IPS-NIHi11 (cell line): ENCODE measurements at regions not wholly inside any gene's neighbourhood (a gene's known extent, or its start where the extent isn't known, plus 50 kb on each side); places are given as distances from the start of the nearest gene placed in this dataset.

Experiments used
- DNase-seq: peaks from one replicate; pipeline ENCODE4 v3.0.0; 2012; ENCODE audit warnings: mixed read lengths, low spot score

DNA sequence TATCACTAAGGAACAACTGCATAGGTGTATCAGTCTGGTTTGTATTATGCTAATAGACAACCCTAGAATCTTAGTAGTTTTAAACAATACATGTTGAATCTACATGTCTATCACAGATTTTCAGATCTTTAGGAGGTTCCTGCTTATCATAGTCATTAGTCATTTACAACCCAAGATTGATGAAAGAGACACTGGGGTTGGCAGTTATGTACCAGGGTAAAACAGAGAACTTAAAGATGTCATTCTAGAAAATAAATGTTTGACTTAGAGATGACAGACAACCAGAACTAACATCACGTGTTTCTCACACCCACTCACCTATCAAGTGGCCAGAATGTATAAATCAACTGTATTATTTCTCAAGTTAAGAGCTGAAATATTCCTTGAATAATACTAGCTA, 181.9 kb downstream of the PABPC4L start:
- no peak for DNase-seq

DNA sequence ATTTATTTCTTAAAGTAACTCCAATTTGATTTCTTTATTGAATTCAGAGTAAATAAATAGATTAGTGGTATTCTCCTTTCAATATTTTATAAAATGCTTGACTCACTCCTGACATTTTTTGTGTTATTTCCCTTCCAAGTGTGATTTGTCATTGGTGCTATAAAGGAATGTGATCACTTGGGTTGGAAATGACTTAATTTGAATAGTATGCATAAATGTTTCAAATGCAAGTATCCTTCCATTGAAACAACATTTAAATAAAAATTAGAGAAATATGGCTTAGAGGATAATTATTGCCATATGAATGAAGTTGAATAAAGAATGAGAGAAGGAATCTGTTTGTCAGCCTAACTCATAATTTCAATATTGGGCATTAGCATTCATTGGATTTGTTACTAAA, 182.7 kb downstream of the PABPC4L start:
- DNase-seq: no peak

DNA sequence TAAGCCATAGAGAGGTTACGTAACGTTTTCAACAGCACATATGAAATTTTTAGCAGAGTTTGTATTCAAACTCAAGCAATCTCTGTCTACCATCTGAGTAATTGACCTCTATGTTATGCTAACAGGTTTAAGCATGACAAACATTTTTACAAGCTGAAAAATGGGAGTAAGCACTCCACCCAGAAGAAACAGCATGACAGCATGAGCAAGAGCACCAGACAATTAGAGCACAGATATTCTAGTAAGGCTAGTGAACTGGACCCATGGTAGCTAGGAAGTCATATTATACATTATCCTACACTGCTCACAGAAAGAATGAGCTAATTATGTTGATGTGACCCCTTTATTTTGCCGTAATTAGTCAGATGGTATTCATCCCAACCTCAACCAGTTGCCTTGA, 200.5 kb downstream of the PABPC4L start:
- no peak for DNase-seq

DNA sequence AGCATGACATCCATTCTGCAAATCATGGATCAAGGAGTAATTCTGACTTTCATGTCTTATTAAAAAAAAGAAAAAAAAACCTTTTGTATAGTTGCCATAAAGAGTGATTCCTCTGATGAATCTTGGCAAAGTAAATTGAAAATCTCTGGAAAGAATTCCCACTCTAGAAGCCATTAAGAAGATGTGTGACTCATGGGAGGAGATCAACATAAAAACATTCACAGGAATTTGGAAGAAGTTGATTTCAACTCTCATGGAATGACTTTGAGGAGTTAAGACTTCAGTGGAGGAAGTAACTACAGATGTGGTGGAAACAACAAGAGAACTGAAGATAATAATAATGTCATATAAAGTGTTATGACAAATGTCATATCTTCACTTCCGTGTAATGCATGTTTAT, 204.2 kb downstream of the PABPC4L start:
- no peak for DNase-seq

DNA sequence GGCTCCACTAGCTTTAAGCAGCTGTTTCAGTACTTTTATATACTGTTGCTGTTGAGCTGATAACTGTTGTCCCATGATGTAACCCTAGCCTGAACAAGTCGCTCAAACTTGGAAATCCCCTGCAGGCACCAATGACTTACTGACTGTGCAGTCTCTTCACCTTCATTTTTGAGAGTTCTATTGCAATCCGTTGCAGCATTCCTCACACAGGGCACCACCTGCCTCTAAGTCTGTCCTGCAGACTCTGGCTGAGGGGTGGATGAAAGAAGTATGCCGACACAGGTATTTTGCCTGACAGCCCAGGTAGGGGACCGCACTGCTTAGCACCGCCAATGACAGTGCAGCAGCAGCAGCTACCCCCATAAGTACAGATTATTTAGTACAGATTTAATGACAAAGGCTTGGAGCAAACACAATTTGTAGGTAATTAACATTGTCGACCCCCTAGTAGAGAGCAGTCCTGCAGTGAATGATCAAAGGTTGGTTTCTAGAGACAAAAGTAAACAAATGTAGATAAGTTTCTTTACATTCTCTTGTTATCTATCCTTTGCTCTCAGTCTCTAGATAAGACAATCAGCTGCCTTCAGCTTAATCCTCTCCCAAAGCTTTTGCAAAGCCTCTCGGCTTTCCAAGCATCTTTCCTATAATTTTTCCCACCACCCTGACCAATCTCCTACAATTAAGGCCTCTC, 205.0 kb downstream of the PABPC4L start:
- no peak for DNase-seq

DNA sequence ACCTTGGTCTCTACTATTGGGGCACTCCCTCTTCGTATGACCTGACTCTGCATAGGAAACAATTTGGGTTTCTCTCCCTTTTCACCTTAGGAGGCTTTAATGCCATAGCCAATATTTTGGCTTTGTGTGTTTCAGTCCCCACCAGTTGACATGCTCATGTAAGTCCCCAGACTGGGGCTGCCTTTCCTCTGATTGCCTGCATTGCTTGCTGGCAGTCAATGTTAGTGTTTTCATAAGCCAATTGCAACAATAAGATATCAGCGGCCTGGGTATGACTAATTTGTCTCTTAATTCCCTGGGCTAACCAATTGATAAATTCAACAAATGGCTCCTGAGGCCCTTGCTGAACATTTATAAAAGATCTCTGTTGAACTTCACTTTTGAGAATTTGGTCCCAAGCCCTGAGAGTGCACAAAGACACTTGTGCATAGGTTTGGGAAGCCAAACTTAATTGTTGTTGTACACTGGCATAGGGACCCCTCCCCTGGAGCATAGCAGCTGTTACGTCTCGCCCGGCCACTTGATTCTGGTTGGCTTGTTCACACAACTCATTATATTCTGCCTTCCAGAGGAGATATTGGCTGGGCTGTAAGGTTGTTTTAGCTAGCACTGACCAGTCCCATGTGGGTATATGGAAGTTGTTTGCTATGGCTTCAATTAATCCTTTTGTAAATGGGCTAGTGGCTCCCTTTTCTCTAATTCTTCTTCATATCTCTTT, 206.2 kb downstream of the PABPC4L start:
- DNase-seq: no peak

DNA sequence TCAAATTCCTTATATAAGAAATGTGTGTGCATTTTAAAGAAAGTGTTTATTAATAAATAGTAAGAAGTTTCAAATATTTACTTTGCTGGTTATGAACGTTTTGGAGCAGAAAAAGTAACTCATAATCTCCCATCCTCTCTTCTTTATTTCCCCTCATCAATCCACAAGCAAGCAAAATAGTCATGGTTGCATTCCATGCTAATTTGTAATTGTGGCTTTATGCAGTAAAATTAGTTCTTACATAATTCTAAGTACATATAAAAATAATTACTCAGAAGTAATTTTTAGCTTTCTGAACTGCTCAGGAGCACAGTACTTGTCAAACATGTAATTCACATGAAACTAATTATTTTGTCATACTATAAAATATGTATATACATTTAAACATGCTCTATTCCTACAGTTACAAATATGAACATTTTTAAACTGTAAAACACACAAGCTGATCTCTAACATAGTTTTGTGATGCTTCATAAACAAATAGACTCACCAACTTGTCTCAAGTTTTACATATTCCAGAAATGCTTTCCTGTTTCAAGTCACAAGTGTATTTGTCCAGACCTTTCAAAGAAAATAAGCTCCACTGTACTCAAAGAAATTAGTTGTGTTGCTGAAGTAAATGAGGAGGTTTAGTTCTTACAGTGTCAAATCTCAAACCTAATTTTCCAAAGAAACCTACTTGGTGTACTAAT, 218.9 kb downstream of the PABPC4L start:
- no peak for DNase-seq

DNA sequence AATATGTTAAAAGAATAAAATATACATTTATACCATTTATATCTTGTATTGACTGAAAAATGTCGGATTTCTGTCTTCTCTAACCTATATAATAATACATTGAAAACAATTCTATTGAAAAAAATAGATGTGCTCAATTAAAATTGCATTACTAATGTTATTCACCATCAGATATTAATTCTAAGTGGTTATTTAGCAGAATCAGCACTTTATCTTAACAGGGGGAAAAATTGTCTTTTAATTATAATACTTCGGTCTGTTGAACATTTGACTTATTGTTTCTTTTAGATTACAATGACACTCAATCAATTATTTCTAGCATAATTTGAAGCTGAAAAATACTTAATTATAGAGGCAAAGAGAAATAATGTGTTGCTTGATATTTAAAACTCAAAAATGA, 220.3 kb downstream of the PABPC4L start:
- DNase-seq: no peak

DNA sequence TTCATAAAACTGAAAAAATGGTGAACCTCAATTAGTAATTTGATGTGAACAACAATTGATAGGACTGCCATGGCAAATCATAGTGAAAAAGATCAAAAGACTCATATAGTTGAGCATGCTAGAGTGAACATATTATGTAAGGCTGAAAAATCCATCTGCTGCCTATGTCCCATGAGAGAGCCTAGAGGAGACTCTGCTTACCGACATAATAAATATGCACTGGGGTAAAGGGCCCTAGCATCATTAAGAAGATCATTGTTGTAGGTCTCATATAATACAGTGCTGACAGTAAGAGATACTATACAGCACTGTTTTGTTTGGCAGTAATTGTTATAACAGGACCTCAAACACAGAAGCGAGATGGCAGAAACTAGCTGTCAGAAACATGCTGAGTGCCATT, 229.0 kb downstream of the PABPC4L start:
- DNase-seq: no peak

DNA sequence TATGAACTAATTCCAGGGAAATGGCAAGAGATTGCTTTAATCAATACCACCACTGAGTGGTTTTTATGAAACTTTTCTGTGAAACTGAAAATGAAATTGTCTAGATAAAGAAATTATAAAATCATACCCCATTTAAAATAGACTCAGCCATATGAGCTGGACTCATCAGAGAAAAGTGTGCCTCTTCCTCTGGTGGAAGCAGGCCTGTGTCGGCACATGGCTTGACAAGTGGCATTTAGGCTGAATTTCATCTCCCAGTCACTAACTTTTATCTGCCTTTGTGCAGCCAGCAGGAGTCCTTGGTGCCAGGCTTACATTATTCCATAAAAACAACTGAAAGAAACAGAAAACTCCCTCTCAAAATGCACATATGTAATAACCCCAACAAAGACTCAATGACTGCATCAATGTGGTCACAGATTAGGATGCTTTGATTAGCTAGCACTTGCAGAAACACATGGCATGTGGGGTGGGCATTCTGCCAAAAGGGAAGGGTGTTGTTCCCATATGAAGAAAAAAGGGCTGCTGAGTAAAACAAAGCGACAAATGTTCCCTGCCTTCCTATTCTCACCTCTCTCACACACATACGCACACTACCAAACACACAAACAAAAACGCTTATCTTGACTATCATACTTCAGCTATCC, 232.3 kb downstream of the PABPC4L start:
- DNase-seq: no peak

DNA sequence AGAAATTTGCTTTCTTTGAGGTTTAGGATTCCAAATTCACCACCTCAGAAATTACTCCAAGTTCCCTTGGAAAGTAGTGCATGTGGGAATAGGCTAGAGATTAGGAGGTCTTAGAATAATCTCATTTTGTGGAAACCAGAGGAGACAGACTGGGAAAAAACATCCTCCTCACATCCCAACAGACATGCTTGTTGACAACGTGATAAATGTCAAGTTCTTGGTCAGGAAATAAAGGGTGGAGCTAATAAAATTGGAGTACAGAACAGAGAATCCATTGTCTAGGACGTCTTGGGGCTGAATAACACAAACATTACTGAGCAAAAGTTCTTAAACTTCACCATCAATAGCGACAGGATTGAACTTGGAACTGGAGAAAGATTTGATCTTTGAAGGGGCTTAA, 233.4 kb downstream of the PABPC4L start:
- DNase-seq: no peak

DNA sequence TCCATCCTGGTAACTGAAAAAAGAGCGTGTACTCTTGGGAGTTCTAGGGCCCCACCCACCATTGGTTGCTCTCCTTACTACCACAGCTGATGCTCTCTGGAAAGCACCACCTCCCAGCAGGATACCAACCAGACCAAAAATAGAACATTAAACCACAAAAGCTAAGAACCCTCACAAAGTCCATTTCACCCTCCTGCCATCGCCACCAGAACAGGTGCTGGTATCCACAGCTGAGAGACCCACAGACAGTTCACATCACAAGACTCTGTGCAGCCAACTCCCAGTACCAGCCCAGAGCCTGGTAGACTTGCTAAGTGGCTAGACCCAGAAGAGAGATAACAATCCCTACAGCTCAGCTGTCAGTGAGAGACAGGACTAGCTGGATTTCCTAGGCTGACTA, 240.6 kb downstream of the PABPC4L start:
- DNase-seq: no peak

DNA sequence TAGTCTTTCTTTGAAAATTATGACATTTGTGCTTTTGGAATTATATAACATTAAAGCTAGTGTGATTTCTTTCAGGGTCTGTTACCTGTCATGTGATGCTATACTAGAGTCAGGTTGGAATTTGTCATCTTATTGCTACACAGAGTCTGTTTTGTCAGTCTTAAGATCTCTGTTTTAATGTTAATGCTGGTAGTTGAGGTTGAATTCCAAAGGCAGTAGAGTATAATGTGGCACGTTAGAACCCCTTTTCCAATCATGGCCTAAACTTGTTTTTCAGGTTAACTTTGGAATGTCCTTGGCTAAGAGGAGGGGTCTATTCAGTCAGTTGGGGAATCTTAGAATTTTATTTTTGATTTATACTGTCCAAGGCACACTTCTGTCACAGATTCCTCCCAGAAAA, 258.5 kb downstream of the PABPC4L start:
- DNase-seq: no peak

DNA sequence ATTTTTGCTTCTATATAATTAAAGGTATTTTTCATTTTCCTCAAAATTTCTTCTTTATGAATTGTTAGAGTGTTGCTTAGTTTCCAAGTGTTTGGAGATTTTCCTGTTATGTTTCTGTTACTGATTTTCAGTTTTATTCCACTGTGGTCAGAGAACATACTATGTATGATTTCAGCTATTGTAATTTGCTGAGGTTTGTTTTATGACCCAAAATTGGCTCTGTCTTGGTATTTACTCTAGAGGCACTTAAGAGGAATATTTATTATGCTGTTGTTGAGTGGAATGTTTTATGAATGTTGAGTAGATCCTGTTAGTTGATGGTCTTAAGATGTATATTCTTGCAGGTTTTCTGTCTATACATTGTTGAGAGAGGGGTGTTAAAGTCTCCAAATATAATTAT, 263.5 kb downstream of the PABPC4L start:
- no peak for DNase-seq

DNA sequence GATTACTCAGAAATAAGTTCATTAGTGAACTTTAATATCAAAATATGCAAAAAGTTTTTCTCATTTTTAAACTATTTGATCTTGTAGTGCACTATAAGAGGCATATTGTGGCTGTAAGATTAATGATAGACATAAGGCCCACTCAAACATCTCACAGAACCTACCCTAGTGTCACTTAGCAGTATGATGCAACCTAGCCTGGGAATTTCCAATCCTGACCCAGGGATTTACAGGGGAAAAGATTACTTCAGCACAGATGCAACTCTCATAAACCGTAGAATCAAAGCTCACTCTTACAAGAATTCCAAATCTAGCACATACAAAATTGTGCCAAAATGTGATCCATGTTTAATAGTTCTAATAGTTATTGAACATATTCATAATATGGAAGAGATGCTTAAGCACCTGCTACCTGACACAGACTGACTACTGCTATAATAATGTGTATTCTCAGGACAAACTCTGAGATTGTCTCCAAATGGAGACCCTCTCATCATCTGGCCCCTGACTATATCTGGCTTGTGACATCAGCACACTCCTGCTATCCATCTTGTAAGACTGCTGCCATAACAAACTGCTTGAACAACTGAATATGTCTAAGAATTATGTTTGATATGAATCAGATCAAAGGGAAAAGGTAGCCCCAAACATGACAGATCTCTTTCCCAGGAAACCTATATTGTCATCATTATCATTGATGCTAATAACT, 271.9 kb downstream of the PABPC4L start:
- DNase-seq: no peak

DNA sequence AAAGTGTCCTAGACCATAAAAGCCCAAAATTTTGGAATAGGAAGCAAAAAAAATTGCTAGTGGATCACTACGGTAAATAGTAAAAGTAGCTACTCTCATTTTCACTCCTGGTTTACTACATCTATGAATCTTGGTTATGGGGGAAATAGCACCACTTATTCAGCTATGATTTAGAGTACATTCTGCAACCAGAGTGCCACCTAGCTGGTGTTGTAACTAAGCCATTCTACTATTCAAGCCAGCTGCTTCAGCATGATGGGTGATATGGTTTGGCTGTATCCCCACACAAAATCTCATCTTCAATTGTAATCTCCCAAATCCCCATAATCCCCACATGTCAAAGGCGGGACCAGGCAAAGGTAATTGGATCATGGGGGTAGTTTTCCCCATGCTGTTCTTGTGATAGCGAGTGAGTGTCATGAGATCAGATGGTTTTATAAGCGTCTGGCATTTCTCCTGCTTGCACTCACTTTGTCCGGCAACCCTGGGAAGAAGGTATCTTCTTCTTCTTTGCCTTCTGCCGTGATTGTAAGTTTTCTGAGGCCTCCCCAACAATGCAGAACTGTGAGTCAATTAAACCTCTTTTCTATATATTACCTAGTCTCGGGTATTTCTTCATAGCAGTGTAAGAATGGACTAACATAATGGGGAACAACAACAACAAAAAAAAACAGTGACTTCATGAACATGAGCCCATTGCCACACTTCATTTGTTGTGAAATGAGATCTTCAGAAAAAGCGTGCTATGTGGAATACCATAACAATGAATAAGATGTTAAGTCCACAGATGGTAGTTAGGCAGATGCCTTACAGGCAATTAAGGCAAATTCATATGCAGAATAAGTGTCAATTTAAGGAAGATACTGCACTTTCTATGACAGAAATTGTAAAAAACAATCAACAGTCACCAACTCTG, 280.1 kb downstream of the PABPC4L start:
- DNase-seq: no peak

DNA sequence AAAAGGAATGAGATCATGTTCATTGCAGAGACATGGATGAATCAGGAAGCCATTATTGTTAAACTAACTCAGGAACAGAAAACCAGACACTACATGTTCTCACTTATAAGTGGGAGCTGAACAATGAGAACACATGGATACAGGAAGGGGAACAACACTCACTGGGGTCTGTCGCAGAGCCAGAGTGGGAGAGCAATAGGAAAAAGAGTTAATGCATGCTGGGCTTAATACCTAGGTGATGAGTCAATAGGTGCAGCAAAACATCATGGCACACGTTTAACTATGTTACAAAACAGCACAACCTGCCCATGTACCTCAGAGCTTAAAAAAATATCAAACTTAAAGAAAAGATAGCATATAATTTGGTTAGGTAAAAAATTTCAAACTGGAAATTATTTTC, 281.4 kb downstream of the PABPC4L start:
- DNase-seq: no peak

DNA sequence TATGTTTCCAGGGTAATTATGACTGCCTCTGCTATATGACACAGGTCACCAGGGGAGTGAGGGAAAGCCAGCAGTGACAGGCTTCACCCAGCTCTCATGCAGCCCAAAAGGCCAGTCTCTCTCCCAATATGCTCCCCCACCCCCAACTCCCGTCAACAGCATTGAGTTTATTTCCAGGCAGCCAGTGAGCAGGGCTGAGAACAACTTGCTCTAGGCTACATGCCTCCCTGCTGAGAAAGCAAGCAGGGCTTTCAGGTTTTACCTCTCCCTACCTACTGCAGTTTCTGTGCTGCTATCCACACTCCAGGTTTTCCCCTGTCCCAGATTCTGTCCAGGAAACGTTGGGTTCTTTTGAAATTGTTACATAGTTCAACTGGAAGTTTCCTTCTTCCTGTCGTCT, 291.4 kb downstream of the PABPC4L start:
- no peak for DNase-seq

DNA sequence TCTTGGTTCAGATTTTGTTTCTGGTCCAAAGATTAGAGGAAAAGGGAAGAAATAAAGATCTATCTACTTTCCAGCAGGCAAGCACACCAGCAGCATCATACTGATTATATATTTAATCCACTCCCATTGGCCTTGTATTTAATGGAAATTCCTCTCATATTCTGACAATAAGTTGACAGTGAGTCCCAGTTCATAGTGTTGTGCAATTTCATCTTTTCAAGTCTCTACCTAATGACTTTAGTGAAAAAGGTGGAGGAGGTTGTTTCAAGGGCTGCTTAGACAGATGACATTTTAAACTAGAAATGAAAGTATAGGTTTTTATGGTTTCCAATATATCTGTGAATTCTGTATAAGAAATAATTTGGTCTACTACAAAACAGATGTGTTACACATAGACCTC, 298.6 kb downstream of the PABPC4L start:
- DNase-seq: no peak

DNA sequence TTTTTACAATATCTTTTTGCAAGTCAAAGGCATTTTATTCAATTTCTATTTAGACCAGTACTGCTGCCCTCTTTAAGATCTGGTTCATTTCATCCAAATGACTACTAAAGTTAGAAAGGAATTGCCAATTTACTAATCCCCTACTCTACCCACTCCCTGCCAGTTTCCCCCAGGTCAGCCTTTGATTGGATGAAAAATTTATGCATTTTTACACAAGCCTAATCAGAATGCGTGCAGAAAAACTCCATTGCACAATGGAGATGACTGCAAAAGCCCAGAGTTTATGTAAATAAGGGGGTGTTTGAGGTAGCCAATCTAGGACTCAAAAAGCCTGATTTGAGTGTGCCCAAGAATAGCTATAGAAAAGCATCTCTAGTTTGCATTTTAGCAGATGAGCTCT, 310.6 kb downstream of the PABPC4L start:
- no peak for DNase-seq

DNA sequence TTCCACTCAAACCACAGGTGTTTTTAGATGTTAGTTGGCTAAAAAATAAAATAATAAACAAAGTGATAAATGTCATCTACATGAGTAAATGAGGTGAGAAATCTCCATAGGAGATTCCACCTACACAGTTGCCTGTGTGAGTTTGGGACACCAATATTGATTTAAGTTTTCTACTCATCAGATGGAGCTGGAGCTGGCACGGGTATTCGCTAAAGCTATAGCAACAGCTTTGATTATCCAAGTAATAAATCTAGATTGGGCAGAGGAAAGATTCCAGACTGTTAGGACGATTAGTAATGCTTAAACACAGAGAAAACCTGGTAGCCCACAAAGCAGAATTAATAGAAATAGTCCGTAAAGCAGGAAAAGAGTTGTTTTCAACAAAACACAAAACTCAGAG, 313.9 kb downstream of the PABPC4L start:
- DNase-seq: no peak
